Testis (tissue), 2 donors: ENCODE measurements at regions not wholly inside any gene's neighbourhood (a gene's known extent, or its start where the extent isn't known, plus 50 kb on each side); places are given as distances from the start of the nearest gene placed in this dataset.

Experiments used
- DNase-seq: peaks from one replicate; pipeline ENCODE4 v3.0.0-alpha.2; 2019
- H3K27ac ChIP-seq, 2 donors: fragments of 200-600 bp; sonication (generic); one replicate each; pipeline ENCODE4 v1.5.1; 2019
- H3K27me3 ChIP-seq: fragments of 200-600 bp; sonication (generic); one replicate; pipeline ENCODE4 v1.5.1; 2019
- H3K36me3 ChIP-seq: fragments of 200-600 bp; sonication (generic); one replicate; pipeline ENCODE4 v1.5.1; 2017; ENCODE audit warnings: low read depth; ENCODE audit errors: missing control alignments
- H3K4me1 ChIP-seq: fragments of 200-600 bp; sonication (generic); one replicate; pipeline ENCODE4 v1.5.1; 2019
- H3K4me3 ChIP-seq, 2 donors: fragments of 200-600 bp; sonication (generic); one replicate each; pipeline ENCODE4 v1.5.1; 2017 to 2019
- H3K9me3 ChIP-seq: fragments of 200-600 bp; sonication (generic); one replicate; pipeline ENCODE4 v1.5.1; 2017
- CTCF ChIP-seq, 3 experiments: fragments of 450-650 bp in 2 of 3; fragments of 200-600 bp in 1 of 3; sonication (generic) in 1 of 3; IDR thresholded peaks; one replicate each; pipeline ENCODE4 v1.5.1; 2016 to 2019; ENCODE audit warnings: antibody characterized with exemption in 3 of 3, mild to moderate bottlenecking in 2 of 3, moderate library complexity in 1 of 3
- POLR2A ChIP-seq: fragments of 450-650 bp; IDR thresholded peaks from one replicate; pipeline ENCODE4 v1.6.1; 2017; ENCODE audit warnings: antibody characterized with exemption, mild to moderate bottlenecking, moderate library complexity
- WGBS, 2 donors: methylation state at CpG; one replicate each; pipeline ENCODE4 v1.1.5; 2018; 5-methylcytosine and 5-hydroxymethylcytosine counted together
- intact Hi-C: fragments of 100-400 bp; cut with DNase I; formaldehyde crosslinking; loops from one replicate; pipeline ENCODE4 v1.15.1; 2023; ENCODE audit warnings: low total_unique reads

- H3K27me3 ChIP-seq, result no peaks in the 10 kb centered on the region
- H3K27ac ChIP-seq, result no peak overlapping the region
- H3K4me1 ChIP-seq, result no peaks in the 10 kb centered on the region
- intact Hi-C loops, result no loop called here
- DNase-seq, result no peak
- H3K9me3 ChIP-seq, result no peaks in the 10 kb centered on the region
- H3K36me3 ChIP-seq, result no peaks in the 10 kb centered on the region
- TF ChIP-seq POLR2A, result no peak
- no peak for TF ChIP-seq CTCF (IDR thresholded peaks at IDR 0.05)
- 87 to 88% methylated on average over 2 of the region's 2 CpGs for WGBS, 2 donors
- H3K4me3 ChIP-seq, result no peak overlapping the region
Measured at GRCh38 chr1:42075179-42075578, 78.0 kb upstream of the GUCA2B start.

- Histone ChIP-seq H3K36me3 (no peaks in the 10 kb centered on the region), H3K4me1 (no peaks in the 10 kb centered on the region), H3K9me3 (no peaks in the 10 kb centered on the region), H3K4me3 (no peak overlapping the region), H3K27ac (no peak overlapping the region), H3K27me3 (no peaks in the 10 kb centered on the region)
- TF ChIP-seq CTCF (IDR thresholded peaks at IDR 0.05) (no peak), POLR2A (no peak)
- no peak for DNase-seq
- 90 to 95% methylated on average over 2 of the region's 2 CpGs for WGBS, 2 donors
- intact Hi-C loops, result no loop called here
Measured at GRCh38 chr1:42070996-42071395, 82.2 kb upstream of the GUCA2B start.

- intact Hi-C loops, result no loop called here
- WGBS, 2 donors, result 97 to 98% methylated on average over 3 of the region's 3 CpGs
- H3K27me3 ChIP-seq, result no peaks in the 10 kb centered on the region
- DNase-seq, result no peak
- no peak overlapping the region for H3K27ac ChIP-seq
- no peaks in the 10 kb centered on the region for H3K4me1 ChIP-seq
- H3K36me3 ChIP-seq, result no peaks in the 10 kb centered on the region
- no peak for TF ChIP-seq POLR2A
- H3K9me3 ChIP-seq, result no peaks in the 10 kb centered on the region
- no peak overlapping the region for H3K4me3 ChIP-seq
Measured at GRCh38 chr1:42057800-42058199, 95.4 kb upstream of the GUCA2B start.

- Histone ChIP-seq H3K27me3 (no peaks in the 10 kb centered on the region), H3K4me3 (no peak overlapping the region), H3K36me3 (no peaks in the 10 kb centered on the region), H3K27ac (no peak overlapping the region), H3K9me3 (no peaks in the 10 kb centered on the region), H3K4me1 (no peaks in the 10 kb centered on the region)
- no peak for TF ChIP-seq POLR2A
- TF ChIP-seq CTCF (IDR thresholded peaks at IDR 0.05), result no peak
- intact Hi-C loops, result no loop called here
- DNase-seq, result no peak
Measured at GRCh38 chr1:42056460-42056859, 96.8 kb upstream of the GUCA2B start.

GRCh38 chr1:42055061-42055460, 98.1 kb upstream of the GUCA2B start:
- no peaks in the 10 kb centered on the region for H3K36me3 ChIP-seq
- DNase-seq, result no peak
- TF ChIP-seq CTCF (IDR thresholded peaks at IDR 0.05), result no peak
- no peak for TF ChIP-seq POLR2A
- H3K4me1 ChIP-seq, result no peaks in the 10 kb centered on the region
- WGBS, 2 donors, result 85 to 95% methylated on average over 1 of the region's 1 CpG
- H3K27ac ChIP-seq, result no peak overlapping the region
- intact Hi-C loops, result no loop called here
- H3K27me3 ChIP-seq, result no peaks in the 10 kb centered on the region
- no peak overlapping the region for H3K4me3 ChIP-seq
- no peaks in the 10 kb centered on the region for H3K9me3 ChIP-seq
